ENCODE measurements at regions not wholly inside any gene's neighbourhood (a gene's known extent, or its start where the extent isn't known, plus 50 kb on each side); places are given as distances from the start of the nearest gene placed in this dataset.

- TF ChIP-seq GATA2 (IDR thresholded peaks at IDR 0.05; ENCODE audit: low read depth, low read length) (no peak), GATA3 (IDR thresholded peaks at IDR 0.05; ENCODE audit: low read depth, low read length) (no peak)
Measured at GRCh38 chr3:5505163-5505562, 317.7 kb downstream of the EDEM1 start.
